SIG-M5 treated with dmso at 0.1 percent for 504 hours (cell line): ENCODE measurements at regions not wholly inside any gene's neighbourhood (a gene's known extent, or its start where the extent isn't known, plus 50 kb on each side); places are given as distances from the start of the nearest gene placed in this dataset.
"Not testable (repeated sequence)": the region's sequence is repeated elsewhere in the genome, so short reads cannot be mapped to it uniquely, and the experiment has no call there.

Experiments
- DNase-seq: peaks from one replicate; lab custom pipeline; 2025; ENCODE audit not compliant: unreplicated experiment; lab: John Stamatoyannopoulos, UW

GRCh38 chr5:130514984-130515690 lies 610.9 kb downstream of the CHSY3 start:
- DNase-seq, result no peak

GRCh38 chr5:130502702-130503101 lies 598.4 kb downstream of the CHSY3 start:
- no peak for DNase-seq

GRCh38 chr5:130501151-130501865 lies 597.0 kb downstream of the CHSY3 start:
- no peak for DNase-seq

GRCh38 chr5:130500495-130500894 lies 596.2 kb downstream of the CHSY3 start:
- not testable (repeated sequence) for DNase-seq

- DNase-seq, result no peak
Measured at GRCh38 chr5:130496215-130496614, 592.0 kb downstream of the CHSY3 start.

- DNase-seq, result no peak
Measured at GRCh38 chr5:130488252-130488651, 584.0 kb downstream of the CHSY3 start.

GRCh38 chr5:130479045-130479804 lies 575.0 kb downstream of the CHSY3 start:
- DNase-seq, result no peak

- DNase-seq, result no peak
Measured at GRCh38 chr5:130476325-130476724, 572.1 kb downstream of the CHSY3 start.

GRCh38 chr5:130462516-130462915 lies 558.3 kb downstream of the CHSY3 start:
- DNase-seq, result no peak

- DNase-seq, result no peak
Measured at GRCh38 chr5:130455175-130455574, 550.9 kb downstream of the CHSY3 start.

- DNase-seq, result no peak
Measured at GRCh38 chr5:130452744-130453143, 548.5 kb downstream of the CHSY3 start.

- DNase-seq, result no peak
Measured at GRCh38 chr5:130436430-130436829, 532.2 kb downstream of the CHSY3 start.

GRCh38 chr5:130427222-130427955 lies 523.1 kb downstream of the CHSY3 start:
- no peak for DNase-seq

- DNase-seq, result no peak
Measured at GRCh38 chr5:130425424-130425823, 521.2 kb downstream of the CHSY3 start.

GRCh38 chr5:130424341-130424740 lies 520.1 kb downstream of the CHSY3 start:
- no peak for DNase-seq

GRCh38 chr5:130402906-130403305 lies 498.6 kb downstream of the CHSY3 start:
- DNase-seq, result no peak

GRCh38 chr5:130400091-130400490 lies 495.8 kb downstream of the CHSY3 start:
- no peak for DNase-seq

GRCh38 chr5:130398825-130399224 lies 494.6 kb downstream of the CHSY3 start:
- no peak for DNase-seq

GRCh38 chr5:130397727-130398126 lies 493.5 kb downstream of the CHSY3 start:
- not testable (repeated sequence) for DNase-seq

- DNase-seq, result no peak
Measured at GRCh38 chr5:130397132-130397531, 492.9 kb downstream of the CHSY3 start.

- DNase-seq, result not testable (repeated sequence)
Measured at GRCh38 chr5:130391727-130392264, 487.5 kb downstream of the CHSY3 start.
